GM12891 (cell line): ENCODE measurements at regions not wholly inside any gene's neighbourhood (a gene's known extent, or its start where the extent isn't known, plus 50 kb on each side); places are given as distances from the start of the nearest gene placed in this dataset.

Source experiments
- POLR2A ChIP-seq: IDR thresholded peaks from 2 replicates; pipeline ENCODE4 v1.6.1; 2011; ENCODE audit warnings: low read depth, low read length, control low read depth
- POLR2AphosphoS5 ChIP-seq: IDR thresholded peaks from 2 replicates; pipeline ENCODE4 v1.6.1; 2011; ENCODE audit warnings: low read depth, low read length, control low read depth
- TAF1 ChIP-seq: IDR thresholded peaks from 2 replicates; pipeline ENCODE4 v1.6.1; 2011; ENCODE audit warnings: low read depth, low read length, control low read depth

- TF ChIP-seq TAF1, result no peak
- TF ChIP-seq POLR2AphosphoS5, result no peak
- no peak for TF ChIP-seq POLR2A
Observed at GRCh38 chr5:71825992-71826391, 106.9 kb downstream of the CARTPT start.
